Mesothelial cell of epicardium (in vitro differentiated cells): ENCODE measurements at regions not wholly inside any gene's neighbourhood (a gene's known extent, or its start where the extent isn't known, plus 50 kb on each side); places are given as distances from the start of the nearest gene placed in this dataset.

Experiments
- DNase-seq, 2 experiments: peaks; one replicate each; pipeline ENCODE4 v3.0.0; 2021; ENCODE audit warnings: low spot score in 2 of 2; ENCODE audit not compliant: unreplicated experiment in 2 of 2
- H3K27ac Mint-ChIP-seq: 2 replicates; pipeline ENCODE4 v1.8.0; 2021; ENCODE audit warnings: mixed read lengths
- H3K27me3 Mint-ChIP-seq: 2 replicates; pipeline ENCODE4 v1.8.0; 2021; ENCODE audit warnings: low read depth, mixed read lengths
- H3K36me3 Mint-ChIP-seq: 2 replicates; pipeline ENCODE4 v1.8.0; 2021; ENCODE audit warnings: mixed read lengths
- H3K4me1 Mint-ChIP-seq: 2 replicates; pipeline ENCODE4 v1.8.0; 2021; ENCODE audit warnings: mixed read lengths
- H3K4me3 Mint-ChIP-seq: 2 replicates; pipeline ENCODE4 v1.8.0; 2021; ENCODE audit warnings: mild to moderate bottlenecking, moderate library complexity, mixed read lengths
- H3K9me3 Mint-ChIP-seq: 2 replicates; pipeline ENCODE4 v1.8.0; 2021; ENCODE audit warnings: mixed read lengths
- CTCF ChIP-seq: fragments of 200-600 bp; sonication (generic); IDR thresholded peaks from one replicate; pipeline ENCODE4 v1.5.0; 2021; ENCODE audit warnings: antibody characterized with exemption; ENCODE audit not compliant: unreplicated experiment

GRCh38 chr14:38070061-38070588 lies 137.6 kb upstream of the SSTR1 start:
- H3K9me3 Mint-ChIP-seq, result peaks cover 3% of the 10 kb centered on the region
- TF ChIP-seq CTCF, result no peak

GRCh38 chr14:38073641-38074040 lies 134.1 kb upstream of the SSTR1 start:
- no peak for DNase-seq
- H3K27me3 Mint-ChIP-seq, result no peaks in the 10 kb centered on the region
- H3K36me3 Mint-ChIP-seq, result no peaks in the 10 kb centered on the region
- H3K4me3 Mint-ChIP-seq, result no peak overlapping the region
- H3K9me3 Mint-ChIP-seq, result peaks cover 3% of the 10 kb centered on the region
- no peak overlapping the region for H3K27ac Mint-ChIP-seq
- no peak for TF ChIP-seq CTCF
- H3K4me1 Mint-ChIP-seq, result peaks cover 6% of the 10 kb centered on the region

More at GRCh38 chr14:38070061-38070588, 137.6 kb upstream of the SSTR1 start:
- DNase-seq, result no peak
- no peak overlapping the region for H3K27ac Mint-ChIP-seq
- H3K36me3 Mint-ChIP-seq, result no peaks in the 10 kb centered on the region
- H3K4me1 Mint-ChIP-seq, result no peaks in the 10 kb centered on the region
- no peaks in the 10 kb centered on the region for H3K27me3 Mint-ChIP-seq
- no peak overlapping the region for H3K4me3 Mint-ChIP-seq

GRCh38 chr14:38074081-38074480 lies 133.6 kb upstream of the SSTR1 start:
- no peak for DNase-seq
- no peak overlapping the region for H3K27ac Mint-ChIP-seq
- peaks cover 7% of the 10 kb centered on the region for H3K4me1 Mint-ChIP-seq
- TF ChIP-seq CTCF, result no peak
- peaks cover 3% of the 10 kb centered on the region for H3K9me3 Mint-ChIP-seq
- H3K4me3 Mint-ChIP-seq, result no peak overlapping the region
- H3K27me3 Mint-ChIP-seq, result peaks cover 1% of the 10 kb centered on the region
- H3K36me3 Mint-ChIP-seq, result no peaks in the 10 kb centered on the region

GRCh38 chr14:38074754-38075153 lies 132.9 kb upstream of the SSTR1 start:
- Mint-ChIP-seq H3K9me3 (peaks cover 3% of the 10 kb centered on the region), H3K27me3 (peaks cover 3% of the 10 kb centered on the region), H3K4me3 (no peak overlapping the region), H3K36me3 (no peaks in the 10 kb centered on the region), H3K4me1 (peaks cover 12% of the 10 kb centered on the region), H3K27ac (no peak overlapping the region)
- DNase-seq, result no peak
- no peak for TF ChIP-seq CTCF

GRCh38 chr14:38078393-38078792 lies 129.3 kb upstream of the SSTR1 start:
- no peak overlapping the region for H3K4me3 Mint-ChIP-seq
- H3K9me3 Mint-ChIP-seq, result peaks cover 3% of the 10 kb centered on the region
- H3K27ac Mint-ChIP-seq, result no peak overlapping the region
- H3K4me1 Mint-ChIP-seq, result peaks cover 15% of the 10 kb centered on the region
- H3K36me3 Mint-ChIP-seq, result no peaks in the 10 kb centered on the region
- no peak for TF ChIP-seq CTCF
- H3K27me3 Mint-ChIP-seq, result peaks cover 3% of the 10 kb centered on the region
- no peak for DNase-seq

GRCh38 chr14:38079268-38079667 lies 128.4 kb upstream of the SSTR1 start:
- no peak for DNase-seq
- Mint-ChIP-seq H3K27ac (no peak overlapping the region), H3K4me1 (peaks cover 15% of the 10 kb centered on the region), H3K36me3 (no peaks in the 10 kb centered on the region), H3K27me3 (peaks cover 3% of the 10 kb centered on the region), H3K4me3 (no peak overlapping the region), H3K9me3 (peaks cover 3% of the 10 kb centered on the region)
- TF ChIP-seq CTCF, result no peak
